Germinal center (tissue), 1 donor: ENCODE measurements at regions not wholly inside any gene's neighbourhood (a gene's known extent, or its start where the extent isn't known, plus 50 kb on each side); places are given as distances from the start of the nearest gene placed in this dataset.

Experiments
- DNase-seq: peaks from one replicate; pipeline ENCODE4 v3.0.0; 2012; ENCODE audit warnings: mixed read lengths, low spot score

- no peak for DNase-seq
These were observed 201.1 kb upstream of the CHD1 start for GRCh38 chr5:99129768-99130501.

- DNase-seq = no peak
These were observed 194.2 kb upstream of the CHD1 start for GRCh38 chr5:99122976-99123375.

GRCh38 chr5:99119326-99119725 is 190.5 kb upstream of the CHD1 start:
- no peak for DNase-seq

GRCh38 chr5:99116526-99116925 is 187.7 kb upstream of the CHD1 start:
- DNase-seq = no peak

- DNase-seq = no peak
These were observed 181.1 kb upstream of the CHD1 start for GRCh38 chr5:99109894-99110293.

- DNase-seq = no peak
These were observed 176.4 kb upstream of the CHD1 start for GRCh38 chr5:99105216-99105615.

- peak; percentile 5 for DNase-seq
These were observed 175.8 kb upstream of the CHD1 start for GRCh38 chr5:99104538-99105132.

GRCh38 chr5:99102073-99102697 is 173.4 kb upstream of the CHD1 start:
- DNase-seq = no peak

GRCh38 chr5:99099691-99100090 is 170.9 kb upstream of the CHD1 start:
- DNase-seq = no peak

GRCh38 chr5:99089822-99090549 is 161.2 kb upstream of the CHD1 start:
- DNase-seq = no peak

GRCh38 chr5:99088309-99088708 is 159.5 kb upstream of the CHD1 start:
- no peak for DNase-seq

- no peak for DNase-seq
These were observed 154.4 kb upstream of the CHD1 start for GRCh38 chr5:99083197-99083596.

- no peak for DNase-seq
These were observed 152.9 kb upstream of the CHD1 start for GRCh38 chr5:99081711-99082110.

- no peak for DNase-seq
These were observed 148.2 kb upstream of the CHD1 start for GRCh38 chr5:99076723-99077640.

- DNase-seq = no peak
These were observed 144.0 kb upstream of the CHD1 start for GRCh38 chr5:99072846-99073245.

GRCh38 chr5:99070822-99071221 is 142.0 kb upstream of the CHD1 start:
- DNase-seq = no peak

GRCh38 chr5:99070362-99070761 is 141.6 kb upstream of the CHD1 start:
- DNase-seq = no peak

- no peak for DNase-seq
These were observed 140.3 kb upstream of the CHD1 start for GRCh38 chr5:99068944-99069650.

GRCh38 chr5:99063737-99064136 is 134.9 kb upstream of the CHD1 start:
- no peak for DNase-seq

GRCh38 chr5:99061711-99062110 is 132.9 kb upstream of the CHD1 start:
- no peak for DNase-seq

- DNase-seq = no peak
These were observed 132.5 kb upstream of the CHD1 start for GRCh38 chr5:99061299-99061698.
